GM13977 (cell line): ENCODE measurements at regions not wholly inside any gene's neighbourhood (a gene's known extent, or its start where the extent isn't known, plus 50 kb on each side); places are given as distances from the start of the nearest gene placed in this dataset.

Experiments
- DNase-seq: peaks from one replicate; pipeline ENCODE4 v3.0.0; 2012; ENCODE audit warnings: low spot score
- CTCF ChIP-seq: IDR thresholded peaks from 2 replicates; pipeline ENCODE4 v1.5.1; 2012; ENCODE audit warnings: mild to moderate bottlenecking, control low read depth; ENCODE audit not compliant: insufficient read depth; ENCODE audit errors: extremely low read depth, missing control alignments
- in situ Hi-C: fragments of 300-500 bp; cut with MboI; formaldehyde crosslinking; loops from one replicate; pipeline ENCODE4 v1.12.0; 2022; ENCODE audit warnings: low sequenced_read_pairs, low pct_unique_long_range_greater_than_20kb, mixed read lengths, inconsistent platforms; ENCODE audit not compliant: unreplicated experiment

GRCh38 chr3:95437409-95437808 lies 1374.5 kb downstream of the NSUN3 start:
- no peak for TF ChIP-seq CTCF
- in situ Hi-C loops = no loop called here

GRCh38 chr3:95438274-95438673 lies 1375.4 kb downstream of the NSUN3 start:
- in situ Hi-C loops = no loop called here
- DNase-seq = no peak
- no peak for TF ChIP-seq CTCF

More at GRCh38 chr3:95437409-95437808, 1374.5 kb downstream of the NSUN3 start:
- DNase-seq = no peak

GRCh38 chr3:95442766-95443165 lies 1371.6 kb upstream of the EPHA6 start:
- no peak for DNase-seq
- TF ChIP-seq CTCF = no peak
- in situ Hi-C loops = no loop called here

GRCh38 chr3:95449841-95450240 lies 1364.6 kb upstream of the EPHA6 start:
- TF ChIP-seq CTCF = no peak
- in situ Hi-C loops = no loop called here

GRCh38 chr3:95453242-95453641 lies 1361.2 kb upstream of the EPHA6 start:
- in situ Hi-C loops = no loop called here
- no peak for TF ChIP-seq CTCF
- no peak for DNase-seq

More at GRCh38 chr3:95449841-95450240, 1364.6 kb upstream of the EPHA6 start:
- DNase-seq = no peak

- TF ChIP-seq CTCF = no peak
- no peak for DNase-seq
- in situ Hi-C loops = no loop called here
Observed at GRCh38 chr3:95456835-95457234, 1357.6 kb upstream of the EPHA6 start.

GRCh38 chr3:95459706-95460105 lies 1354.7 kb upstream of the EPHA6 start:
- no peak for TF ChIP-seq CTCF
- DNase-seq = no peak
- in situ Hi-C loops = no loop called here
